GM21576 (cell line): ENCODE measurements at regions not wholly inside any gene's neighbourhood (a gene's known extent, or its start where the extent isn't known, plus 50 kb on each side); places are given as distances from the start of the nearest gene placed in this dataset.
"Not testable (repeated sequence)": the region's sequence is repeated elsewhere in the genome, so short reads cannot be mapped to it uniquely, and the experiment has no call there.

Source experiments
- ATAC-seq: cut with Tn5 transposase; IDR thresholded peaks from one replicate; pipeline ENCODE4 v1.9.1; 2021; ENCODE audit warnings: mild to moderate bottlenecking, moderate library complexity; ENCODE audit not compliant: unreplicated experiment

GRCh38 chr20:23299673-23300050 lies 50.9 kb upstream of the NXT1 start:
- ATAC-seq = no peak

- ATAC-seq = no peak
Observed at GRCh38 chr20:23298926-23299672, 51.5 kb upstream of the NXT1 start.

- no peak for ATAC-seq
Observed at GRCh38 chr20:23298155-23298554, 52.4 kb upstream of the NXT1 start.

- no peak for ATAC-seq
Observed at GRCh38 chr20:23296841-23297701, 53.5 kb upstream of the NXT1 start.

GRCh38 chr20:23295934-23296333 lies 54.7 kb upstream of the NXT1 start:
- no peak for ATAC-seq

GRCh38 chr20:23294671-23295070 lies 55.9 kb upstream of the NXT1 start:
- no peak for ATAC-seq

GRCh38 chr20:23294166-23294565 lies 56.4 kb upstream of the NXT1 start:
- no peak for ATAC-seq

GRCh38 chr20:23293689-23294088 lies 56.9 kb upstream of the NXT1 start:
- ATAC-seq = no peak

- ATAC-seq = not testable (repeated sequence)
Observed at GRCh38 chr20:23292311-23292710, 58.3 kb upstream of the NXT1 start.

- ATAC-seq = no peak
Observed at GRCh38 chr20:23291575-23292240, 58.9 kb upstream of the NXT1 start.

GRCh38 chr20:23290761-23291574 lies 59.6 kb upstream of the NXT1 start:
- ATAC-seq = no peak

- no peak for ATAC-seq
Observed at GRCh38 chr20:23289724-23290395, 60.7 kb upstream of the NXT1 start.

GRCh38 chr20:23289249-23289648 lies 61.3 kb upstream of the NXT1 start:
- no peak for ATAC-seq

- ATAC-seq = no peak
Observed at GRCh38 chr20:23287354-23288190, 63.0 kb upstream of the NXT1 start.

- no peak for ATAC-seq
Observed at GRCh38 chr20:23286346-23286745, 64.2 kb upstream of the NXT1 start.

- no peak for ATAC-seq
Observed at GRCh38 chr20:23285536-23285935, 65.1 kb upstream of the NXT1 start.

- ATAC-seq = no peak
Observed at GRCh38 chr20:23284009-23284408, 66.6 kb upstream of the NXT1 start.

- no peak for ATAC-seq
Observed at GRCh38 chr20:23283096-23283850, 67.3 kb upstream of the NXT1 start.

- ATAC-seq = no peak
Observed at GRCh38 chr20:23282546-23282945, 68.0 kb upstream of the NXT1 start.
